K562 (cell line): ENCODE measurements at regions not wholly inside any gene's neighbourhood (a gene's known extent, or its start where the extent isn't known, plus 50 kb on each side); places are given as distances from the start of the nearest gene placed in this dataset.

ENCODE experiments used
- ATAC-seq: fragments of 200-7000 bp; cut with Tn5 transposase; 3 replicates; pipeline ENCODE4 v1.9.1; 2020; ENCODE audit warnings: moderate library complexity
- BruUV-seq: library from RNA; stranded (reverse); fragments of 400-500 nt; replicated peaks from 2 replicates; lab custom pipeline; 2021; lab: Mats Ljungman, UMichigan
- CTCF ChIA-PET: fragments of 300-600 bp; formaldehyde crosslinking; extraction: SDS; loops from one replicate; lab custom pipeline; 2021; ENCODE audit warnings: low intra/inter-chr PET ratio; lab: Yijun Ruan, JAX
- POLR2A ChIA-PET: fragments of 300-600, 350-650 bp; sonication (Branson Sonifier 250); formaldehyde crosslinking; extraction: SDS; loops from one replicate; lab custom pipeline; 2021; ENCODE audit warnings: antibody characterized with exemption, inconsistent platforms; lab: Yijun Ruan, JAX
- DNase-seq, 4 experiments: peaks; one replicate each; pipeline versions ENCODE4 v3.0.0 to v3.0.0-alpha.2; 2011 to 2018; ENCODE audit warnings: low spot score in 3 of 4, mixed read lengths in 3 of 4; ENCODE audit errors: extremely low read depth in 1 of 4
- FAIRE-seq: peaks from 2 replicates; lab custom pipeline; 2011; peaks lifted over from hg19 to GRCh38; lab: Jason Lieb, UNC
- H2AFZ ChIP-seq: 2 replicates; pipeline ENCODE4 v1.6.0; 2011; ENCODE audit warnings: low read depth, low read length, control low read depth, inconsistent platforms
- H3K27ac ChIP-seq: fragments of 200-600 bp; 3 replicates; pipeline ENCODE4 v1.8.0; 2011; ENCODE audit warnings: low read depth, mild to moderate bottlenecking, control low read depth, inconsistent platforms, low read length, moderate library complexity, mixed read lengths; ENCODE audit errors: extremely low read depth
- H3K27me3 ChIP-seq, 2 experiments: fragments of 300-600 bp in 1 of 2; 2 replicates in 1 of 2; 3 replicates in 1 of 2; pipeline versions ENCODE4 v1.6.0 to v1.8.0; 2011; ENCODE audit warnings: inconsistent platforms in 2 of 2, low read length in 2 of 2, mild to moderate bottlenecking in 1 of 2, mixed read lengths in 1 of 2, moderate library complexity in 1 of 2; ENCODE audit not compliant: control insufficient read depth in 2 of 2, insufficient read depth in 2 of 2
- H3K36me3 ChIP-seq: fragments of 300-600 bp; 3 replicates; pipeline ENCODE4 v1.8.0; 2011; ENCODE audit warnings: mild to moderate bottlenecking, low read length, inconsistent platforms; ENCODE audit not compliant: control insufficient read depth, insufficient read depth
- H3K4me1 ChIP-seq, 2 experiments: fragments of 200-600 bp in 1 of 2; replicated peaks in 1 of 2; 2 replicates in 1 of 2; 3 replicates in 1 of 2; pipeline versions ENCODE4 v1.5.1 to v1.8.0; 2011; ENCODE audit warnings: inconsistent platforms in 2 of 2, low read length in 2 of 2, mild to moderate bottlenecking in 1 of 2, mixed read lengths in 1 of 2, moderate library complexity in 1 of 2; ENCODE audit not compliant: control insufficient read depth in 2 of 2, insufficient read depth in 2 of 2
- H3K4me2 ChIP-seq: 2 replicates; pipeline ENCODE4 v1.6.1; 2011; ENCODE audit warnings: low read length, control low read depth, inconsistent platforms, mixed read lengths; ENCODE audit not compliant: insufficient read depth
- H3K4me3 ChIP-seq: fragments of 200-600 bp; sonication (generic), shearing (Covaris generic); 2 replicates; pipeline ENCODE4 v1.5.1; 2016; ENCODE audit warnings: control low read depth, inconsistent platforms
- H3K79me2 ChIP-seq: fragments of 200-600 bp; 3 replicates; pipeline ENCODE4 v1.8.0; 2011; ENCODE audit warnings: low read length, inconsistent platforms; ENCODE audit not compliant: control insufficient read depth, insufficient read depth
- H3K9ac ChIP-seq, 2 experiments: 2 replicates each; pipeline versions ENCODE4 v1.6.0 to v1.6.1; 2011; ENCODE audit warnings: low read depth in 2 of 2, low read length in 2 of 2, control low read depth in 1 of 2, inconsistent platforms in 1 of 2, mild to moderate bottlenecking in 1 of 2, mixed read lengths in 1 of 2; ENCODE audit not compliant: insufficient read depth in 1 of 2
- H3K9me1 ChIP-seq: one replicate; pipeline ENCODE4 v1.6.0; 2011; ENCODE audit warnings: inconsistent platforms, mild to moderate bottlenecking, low read length, moderate library complexity; ENCODE audit not compliant: control insufficient read depth, insufficient read depth
- H3K9me3 ChIP-seq: replicated peaks from 2 replicates; pipeline ENCODE4 v1.5.1; 2011; ENCODE audit warnings: low read depth, low read length, inconsistent platforms; ENCODE audit not compliant: control insufficient read depth, insufficient read depth
- H4K20me1 ChIP-seq: replicated peaks from 2 replicates; pipeline ENCODE4 v1.6.1; 2011; ENCODE audit warnings: low read length, inconsistent platforms, mixed read lengths; ENCODE audit not compliant: control insufficient read depth, insufficient read depth
- ZNF197 ChIP-seq: fragments of 200-800 bp; sonication (Bioruptor generic); IDR thresholded peaks from 2 replicates; pipeline ENCODE4 v1.6.1; 2016; ENCODE audit warnings: low read depth, missing genetic modification characterization, missing compliant biosample characterization
- WGBS: fragments of 100-300 bp; shearing (Covaris generic); methylation state at CpG from one replicate; pipeline ENCODE4 v1.1.6; 2016; ENCODE audit warnings: low coverage, mixed read lengths; ENCODE audit not compliant: insufficient coverage; ENCODE audit errors: missing lambda C conversion rate; 5-methylcytosine and 5-hydroxymethylcytosine counted together
- in situ Hi-C: fragments of 300-500 bp; cut with MboI; formaldehyde crosslinking; loops from 4 replicates; pipeline ENCODE4 v1.15.0; 2018; ENCODE audit warnings: inconsistent platforms, mixed read lengths
- intact Hi-C: fragments of 100-400 bp; cut with micrococcal nuclease; formaldehyde crosslinking; loops from 2 replicates; pipeline ENCODE4 v1.14.2; 2022
- TF ChIP-seq, protein P1 (sequence below), 2 experiments: IDR thresholded peaks; 2 replicates each; pipeline ENCODE4 v1.6.1; 2012; ENCODE audit warnings: improper control_type of control experiment in 2 of 2, low read depth in 2 of 2, low read length in 2 of 2, borderline replicate concordance in 1 of 2

DNA sequence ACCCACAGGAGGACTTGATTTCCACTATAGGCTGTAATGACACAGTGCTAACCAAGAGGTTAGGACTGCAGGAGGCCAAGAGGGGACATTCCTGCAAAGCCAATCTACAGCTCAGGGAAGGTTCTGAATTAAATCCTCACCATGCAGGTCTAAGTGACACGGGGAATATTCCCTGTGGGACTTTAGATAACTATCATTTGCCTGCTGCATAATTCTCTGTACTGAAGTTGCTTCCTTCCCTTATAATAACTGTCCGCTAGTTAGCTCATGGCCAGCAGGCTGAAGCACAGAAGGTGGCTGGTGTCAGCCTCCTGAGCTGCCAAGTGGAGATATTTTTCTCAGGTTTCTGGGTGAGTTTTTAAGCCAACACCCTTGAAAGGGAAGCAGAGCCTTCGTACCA, 74.6 kb upstream of the SOX9 start:
- H3K9me3 ChIP-seq: no peaks in the 10 kb centered on the region
- H3K9me1 ChIP-seq: no peaks in the 10 kb centered on the region
- CTCF ChIA-PET: no interaction called here
- POLR2A ChIA-PET: no interaction called here
- 0% methylated on average over 3 of the region's 3 CpGs for WGBS
- in situ Hi-C loops: no loop called here
- H4K20me1 ChIP-seq: no peaks in the 10 kb centered on the region
- no peaks in the 10 kb centered on the region for H3K27me3 ChIP-seq
- ATAC-seq (no peak), DNase-seq (no peak), FAIRE-seq (no peak)
- H3K79me2 ChIP-seq: no peaks in the 10 kb centered on the region
- no peaks in the 10 kb centered on the region for H3K36me3 ChIP-seq
- no peak overlapping the region for H3K4me2 ChIP-seq
- H3K27ac ChIP-seq: no peak overlapping the region
- no peaks in the 10 kb centered on the region for H3K4me1 ChIP-seq
- no peak overlapping the region for H2AFZ ChIP-seq
- no peak overlapping the region for H3K4me3 ChIP-seq
- no TSS peak for BruUV-seq
- no peak for TF ChIP-seq ZNF197
- TF ChIP-seq, protein P1, sequence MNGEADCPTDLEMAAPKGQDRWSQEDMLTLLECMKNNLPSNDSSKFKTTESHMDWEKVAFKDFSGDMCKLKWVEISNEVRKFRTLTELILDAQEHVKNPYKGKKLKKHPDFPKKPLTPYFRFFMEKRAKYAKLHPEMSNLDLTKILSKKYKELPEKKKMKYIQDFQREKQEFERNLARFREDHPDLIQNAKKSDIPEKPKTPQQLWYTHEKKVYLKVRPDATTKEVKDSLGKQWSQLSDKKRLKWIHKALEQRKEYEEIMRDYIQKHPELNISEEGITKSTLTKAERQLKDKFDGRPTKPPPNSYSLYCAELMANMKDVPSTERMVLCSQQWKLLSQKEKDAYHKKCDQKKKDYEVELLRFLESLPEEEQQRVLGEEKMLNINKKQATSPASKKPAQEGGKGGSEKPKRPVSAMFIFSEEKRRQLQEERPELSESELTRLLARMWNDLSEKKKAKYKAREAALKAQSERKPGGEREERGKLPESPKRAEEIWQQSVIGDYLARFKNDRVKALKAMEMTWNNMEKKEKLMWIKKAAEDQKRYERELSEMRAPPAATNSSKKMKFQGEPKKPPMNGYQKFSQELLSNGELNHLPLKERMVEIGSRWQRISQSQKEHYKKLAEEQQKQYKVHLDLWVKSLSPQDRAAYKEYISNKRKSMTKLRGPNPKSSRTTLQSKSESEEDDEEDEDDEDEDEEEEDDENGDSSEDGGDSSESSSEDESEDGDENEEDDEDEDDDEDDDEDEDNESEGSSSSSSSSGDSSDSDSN (IDR thresholded peaks at IDR 0.05; ENCODE audit: borderline replicate concordance in 1 of 2, low read depth in 2 of 2, low read length in 2 of 2): no peak
- TF ChIP-seq, all 486 proteins: peak for 0
- intact Hi-C loops: no loop called here
- no peak overlapping the region for H3K9ac ChIP-seq
